Activated CD8-positive, alpha-beta T cell treated with anti-CD3 and anti-CD28 coated beads for 36 hours (primary cell): ENCODE measurements at regions not wholly inside any gene's neighbourhood (a gene's known extent, or its start where the extent isn't known, plus 50 kb on each side); places are given as distances from the start of the nearest gene placed in this dataset.

Source experiments
- ATAC-seq: fragments of 200-7000 bp; cut with Tn5 transposase; one replicate; pipeline ENCODE4 v1.10.0; 2021; ENCODE audit warnings: mild to moderate bottlenecking, moderate library complexity
- CTCF ChIA-PET: fragments of 350-600 bp; sonication (Branson Sonifier 250); formaldehyde crosslinking; loops from one replicate; lab custom pipeline; 2021; ENCODE audit warnings: antibody characterized with exemption; lab: Charles Lee
- POLR2A ChIA-PET: fragments of 350-600 bp; sonication (Branson Sonifier 250); formaldehyde crosslinking; loops from one replicate; lab custom pipeline; 2021; ENCODE audit warnings: antibody characterized with exemption; lab: Charles Lee
- DNase-seq: peaks from one replicate; pipeline ENCODE4 v3.0.0-alpha.2; 2020
- H3K27ac Mint-ChIP-seq: one replicate; pipeline ENCODE4 v1.8.0; 2021; ENCODE audit warnings: mild to moderate bottlenecking, mixed read lengths
- H3K27me3 Mint-ChIP-seq: one replicate; pipeline ENCODE4 v1.8.0; 2021; ENCODE audit warnings: mixed read lengths
- H3K36me3 Mint-ChIP-seq: one replicate; pipeline ENCODE4 v1.8.0; 2021; ENCODE audit warnings: low read depth, mixed read lengths
- H3K4me1 Mint-ChIP-seq: one replicate; pipeline ENCODE4 v1.8.0; 2021; ENCODE audit warnings: low read depth, mixed read lengths
- H3K4me3 Mint-ChIP-seq: one replicate; pipeline ENCODE4 v1.8.0; 2021; ENCODE audit warnings: mild to moderate bottlenecking, moderate library complexity, mixed read lengths
- H3K9me3 Mint-ChIP-seq: one replicate; pipeline ENCODE4 v1.8.0; 2021; ENCODE audit warnings: mixed read lengths
- CTCF ChIP-seq: fragments of 200-600 bp; IDR thresholded peaks from one replicate; pipeline ENCODE4 v1.8.0; 2022; ENCODE audit warnings: antibody characterized with exemption, mild to moderate bottlenecking
- intact Hi-C: fragments of 100-400 bp; cut with micrococcal nuclease; formaldehyde crosslinking; loops from one replicate; pipeline ENCODE4 v1.10.0; 2022

- no peak overlapping the region for H3K27ac Mint-ChIP-seq
- no peak for TF ChIP-seq CTCF
- CTCF ChIA-PET = no interaction called here
- DNase-seq (no peak), ATAC-seq (no peak)
- H3K9me3 Mint-ChIP-seq = peaks cover 6% of the 10 kb centered on the region
- peaks cover 7% of the 10 kb centered on the region for H3K27me3 Mint-ChIP-seq
- H3K36me3 Mint-ChIP-seq = no peaks in the 10 kb centered on the region
- intact Hi-C loops = no loop called here
- POLR2A ChIA-PET = no interaction called here
- no peaks in the 10 kb centered on the region for H3K4me1 Mint-ChIP-seq
- no peak overlapping the region for H3K4me3 Mint-ChIP-seq
Observed at GRCh38 chr3:43797794-43798193, 107.1 kb downstream of the ABHD5 start.

- H3K4me1 Mint-ChIP-seq = no peaks in the 10 kb centered on the region
- no peaks in the 10 kb centered on the region for H3K9me3 Mint-ChIP-seq
- H3K36me3 Mint-ChIP-seq = no peaks in the 10 kb centered on the region
- TF ChIP-seq CTCF = no peak
- ATAC-seq = no peak
- POLR2A ChIA-PET = no interaction called here
- CTCF ChIA-PET = no interaction called here
- no peak overlapping the region for H3K4me3 Mint-ChIP-seq
- intact Hi-C loops = no loop called here
- H3K27ac Mint-ChIP-seq = no peak overlapping the region
- H3K27me3 Mint-ChIP-seq = peaks cover 20% of the 10 kb centered on the region
- DNase-seq = no peak
Observed at GRCh38 chr3:43810797-43811196, 120.1 kb downstream of the ABHD5 start.

GRCh38 chr3:43814461-43814860 is 123.7 kb downstream of the ABHD5 start:
- ChIA-PET POLR2A (no interaction called here), CTCF (no interaction called here)
- H3K36me3 Mint-ChIP-seq = no peaks in the 10 kb centered on the region
- no peak for ATAC-seq
- H3K27me3 Mint-ChIP-seq = no peaks in the 10 kb centered on the region
- H3K27ac Mint-ChIP-seq = no peak overlapping the region
- no peak for DNase-seq
- peaks cover 1% of the 10 kb centered on the region for H3K4me1 Mint-ChIP-seq
- no peak for TF ChIP-seq CTCF
- no peak overlapping the region for H3K4me3 Mint-ChIP-seq
- intact Hi-C loops = no loop called here
- no peaks in the 10 kb centered on the region for H3K9me3 Mint-ChIP-seq

GRCh38 chr3:43816372-43816771 is 125.6 kb downstream of the ABHD5 start:
- intact Hi-C loops = no loop called here
- ATAC-seq (no peak), DNase-seq (no peak)
- TF ChIP-seq CTCF = no peak
- Mint-ChIP-seq H3K36me3 (no peaks in the 10 kb centered on the region), H3K27me3 (peaks cover 3% of the 10 kb centered on the region), H3K4me3 (no peak overlapping the region), H3K9me3 (no peaks in the 10 kb centered on the region), H3K27ac (no peak overlapping the region), H3K4me1 (peaks cover 1% of the 10 kb centered on the region)
- ChIA-PET CTCF (interaction anchor here (1.7 kb wide), 1 partner anchor 10 kb away, joined by 6 read pairs; no protein-coding TSS in a partner anchor), POLR2A (no interaction called here)

GRCh38 chr3:43817064-43817463 is 126.3 kb downstream of the ABHD5 start:
- CTCF ChIA-PET = interaction anchor here (1.2 to 1.7 kb wide), 2 partner anchors 9 to 38 kb away, joined by 3 to 6 read pairs; no protein-coding TSS in a partner anchor
- intact Hi-C loops = no loop called here
- no peak for ATAC-seq
- Mint-ChIP-seq H3K4me1 (peaks cover 1% of the 10 kb centered on the region), H3K27me3 (peaks cover 5% of the 10 kb centered on the region), H3K9me3 (no peaks in the 10 kb centered on the region), H3K36me3 (no peaks in the 10 kb centered on the region), H3K27ac (no peak overlapping the region), H3K4me3 (no peak overlapping the region)
- POLR2A ChIA-PET = no interaction called here
- TF ChIP-seq CTCF = no peak
- DNase-seq = no peak
